ENCODE measurements at regions not wholly inside any gene's neighbourhood (a gene's known extent, or its start where the extent isn't known, plus 50 kb on each side); places are given as distances from the start of the nearest gene placed in this dataset.

- no peak for TF ChIP-seq CTCF (conservative IDR thresholded peaks at IDR 0.05; ENCODE audit: control insufficient read depth, insufficient read depth, low read depth, low read length)
- H3K4me3 ChIP-seq (ENCODE audit: control insufficient read depth, low read depth, low read length), result no peak overlapping the region
- DNase-seq (ENCODE audit: low read depth), result no peak
These were observed 248.5 kb downstream of the RERGL start for GRCh38 chr12:17841496-17841895.

GRCh38 chr12:17829813-17830212 lies 260.2 kb downstream of the RERGL start:
- no peak for DNase-seq (ENCODE audit: low read depth)
- no peak for TF ChIP-seq CTCF (conservative IDR thresholded peaks at IDR 0.05; ENCODE audit: control insufficient read depth, insufficient read depth, low read depth, low read length)
- no peak overlapping the region for H3K4me3 ChIP-seq (ENCODE audit: control insufficient read depth, low read depth, low read length)

- TF ChIP-seq CTCF (conservative IDR thresholded peaks at IDR 0.05; ENCODE audit: control insufficient read depth, insufficient read depth, low read depth, low read length), result no peak
- no peak for DNase-seq (ENCODE audit: low read depth)
- H3K4me3 ChIP-seq (ENCODE audit: control insufficient read depth, low read depth, low read length), result no peak overlapping the region
These were observed 271.1 kb downstream of the RERGL start for GRCh38 chr12:17818931-17819330.

GRCh38 chr12:17810399-17810798 lies 279.6 kb downstream of the RERGL start:
- no peak for TF ChIP-seq CTCF (conservative IDR thresholded peaks at IDR 0.05; ENCODE audit: control insufficient read depth, insufficient read depth, low read depth, low read length)
- H3K4me3 ChIP-seq (ENCODE audit: control insufficient read depth, low read depth, low read length), result no peak overlapping the region
- DNase-seq (ENCODE audit: low read depth), result no peak

- DNase-seq (ENCODE audit: low read depth), result no peak
- no peak for TF ChIP-seq CTCF (conservative IDR thresholded peaks at IDR 0.05; ENCODE audit: control insufficient read depth, insufficient read depth, low read depth, low read length)
- no peak overlapping the region for H3K4me3 ChIP-seq (ENCODE audit: control insufficient read depth, low read depth, low read length)
These were observed 280.8 kb downstream of the RERGL start for GRCh38 chr12:17809206-17809605.

- no peak overlapping the region for H3K4me3 ChIP-seq (ENCODE audit: control insufficient read depth, low read depth, low read length)
- TF ChIP-seq CTCF (conservative IDR thresholded peaks at IDR 0.05; ENCODE audit: control insufficient read depth, insufficient read depth, low read depth, low read length), result no peak
- no peak for DNase-seq (ENCODE audit: low read depth)
These were observed 287.0 kb downstream of the RERGL start for GRCh38 chr12:17802657-17803641.
